Rectal smooth muscle tissue (tissue), 1 donor: ENCODE measurements at regions not wholly inside any gene's neighbourhood (a gene's known extent, or its start where the extent isn't known, plus 50 kb on each side); places are given as distances from the start of the nearest gene placed in this dataset.

Source experiments
- H3K27ac ChIP-seq: one replicate; pipeline ENCODE4 v1.7.0; 2013; ENCODE audit warnings: low read depth, low read length, inconsistent platforms
- H3K27me3 ChIP-seq: one replicate; pipeline ENCODE4 v1.7.0; 2013; ENCODE audit warnings: low read length; ENCODE audit not compliant: control insufficient read depth, insufficient read depth
- H3K36me3 ChIP-seq: one replicate; pipeline ENCODE4 v1.7.0; 2013; ENCODE audit warnings: low read length; ENCODE audit not compliant: control insufficient read depth, insufficient read depth
- H3K4me1 ChIP-seq: one replicate; pipeline ENCODE4 v1.7.0; 2013; ENCODE audit warnings: low read length; ENCODE audit not compliant: control insufficient read depth, insufficient read depth
- H3K4me3 ChIP-seq: one replicate; pipeline ENCODE4 v1.7.0; 2013; ENCODE audit warnings: low read length
- H3K9ac ChIP-seq: one replicate; pipeline ENCODE4 v1.7.0; 2013; ENCODE audit warnings: low read length

- no peak overlapping the region for H3K4me3 ChIP-seq
Measured at GRCh38 chr4:17082186-17082585, 183.7 kb upstream of the LDB2 start.

GRCh38 chr4:17081179-17081578, 182.7 kb upstream of the LDB2 start:
- H3K4me1 ChIP-seq: no peaks in the 10 kb centered on the region
- no peak overlapping the region for H3K27ac ChIP-seq
- H3K27me3 ChIP-seq: no peaks in the 10 kb centered on the region
- H3K4me3 ChIP-seq: no peak overlapping the region
- H3K36me3 ChIP-seq: no peaks in the 10 kb centered on the region
- H3K9ac ChIP-seq: no peak overlapping the region

More at GRCh38 chr4:17082186-17082585, 183.7 kb upstream of the LDB2 start:
- Histone ChIP-seq H3K9ac (no peak overlapping the region), H3K27ac (no peak overlapping the region), H3K36me3 (no peaks in the 10 kb centered on the region), H3K27me3 (no peaks in the 10 kb centered on the region), H3K4me1 (no peaks in the 10 kb centered on the region)

GRCh38 chr4:17077105-17077504, 178.7 kb upstream of the LDB2 start:
- no peak overlapping the region for H3K9ac ChIP-seq
- H3K27ac ChIP-seq: no peak overlapping the region
- no peak overlapping the region for H3K4me3 ChIP-seq
- H3K27me3 ChIP-seq: no peaks in the 10 kb centered on the region
- H3K4me1 ChIP-seq: no peaks in the 10 kb centered on the region
- no peaks in the 10 kb centered on the region for H3K36me3 ChIP-seq

DNA sequence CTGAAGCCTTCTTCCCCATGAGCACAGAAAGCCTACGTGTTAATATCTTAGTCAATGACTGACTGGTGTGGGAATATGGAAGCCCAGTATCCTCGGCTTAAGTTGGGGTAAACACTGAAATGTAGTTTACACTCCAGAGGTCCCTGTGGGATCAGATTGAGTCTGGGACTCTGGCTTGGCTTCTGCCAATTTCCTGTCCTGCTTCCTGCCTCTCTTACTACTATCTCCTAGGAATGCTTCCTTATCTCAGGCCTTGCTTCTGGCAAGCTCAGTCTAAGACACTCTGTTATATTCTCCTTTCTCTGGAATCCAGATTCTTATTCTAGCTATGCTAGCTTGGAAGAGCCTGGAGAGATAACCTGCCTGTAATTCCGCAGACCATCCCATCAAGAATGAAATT, 174.0 kb upstream of the LDB2 start:
- Histone ChIP-seq H3K36me3 (no peaks in the 10 kb centered on the region), H3K27ac (no peak overlapping the region), H3K4me1 (no peaks in the 10 kb centered on the region), H3K27me3 (no peaks in the 10 kb centered on the region), H3K9ac (no peak overlapping the region), H3K4me3 (no peak overlapping the region)

GRCh38 chr4:17068891-17069290, 170.4 kb upstream of the LDB2 start:
- H3K4me3 ChIP-seq: no peak overlapping the region
- H3K27me3 ChIP-seq: no peaks in the 10 kb centered on the region
- H3K36me3 ChIP-seq: no peaks in the 10 kb centered on the region
- H3K4me1 ChIP-seq: no peaks in the 10 kb centered on the region
- no peak overlapping the region for H3K27ac ChIP-seq
- no peak overlapping the region for H3K9ac ChIP-seq

DNA sequence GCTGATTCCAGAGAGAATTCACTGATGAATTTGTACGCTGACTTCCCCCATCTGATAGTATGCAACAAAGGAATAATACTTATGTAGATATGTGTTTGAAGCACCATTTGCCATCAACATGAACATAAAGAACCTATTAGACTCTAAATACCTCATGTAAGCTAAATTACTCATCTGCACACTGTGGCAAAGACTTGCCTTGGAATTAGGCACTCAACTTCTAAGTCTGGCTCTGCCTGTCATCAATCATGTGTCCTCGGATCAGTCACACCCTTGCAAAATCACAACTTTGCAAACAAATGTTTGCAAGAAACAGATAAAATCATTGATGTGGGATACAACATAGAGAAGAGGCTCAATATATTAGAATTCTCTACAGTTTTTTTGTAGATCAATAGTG, 169.9 kb upstream of the LDB2 start:
- Histone ChIP-seq H3K27me3 (no peaks in the 10 kb centered on the region), H3K36me3 (no peaks in the 10 kb centered on the region), H3K27ac (no peak overlapping the region), H3K4me3 (no peak overlapping the region), H3K9ac (no peak overlapping the region), H3K4me1 (no peaks in the 10 kb centered on the region)

DNA sequence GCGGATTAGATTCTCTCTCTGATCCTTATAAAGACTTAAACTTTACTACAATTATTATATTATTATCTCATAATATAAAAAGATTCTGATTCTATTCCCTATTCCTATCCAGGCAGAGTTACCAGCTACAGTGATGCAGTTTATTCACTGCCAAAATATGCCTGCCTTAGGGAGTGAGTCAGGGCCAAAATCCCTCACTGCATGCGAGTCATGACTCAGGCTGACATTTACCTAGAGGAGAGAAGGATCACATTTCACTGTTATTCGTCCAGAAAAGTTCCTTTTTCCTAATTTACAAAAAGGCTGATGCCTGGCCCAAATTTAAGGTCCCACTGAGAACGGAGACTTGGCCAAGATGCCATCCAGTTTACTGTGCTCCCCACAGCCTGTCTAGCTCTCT, 168.5 kb upstream of the LDB2 start:
- Histone ChIP-seq H3K9ac (no peak overlapping the region), H3K4me3 (no peak overlapping the region), H3K27ac (no peak overlapping the region), H3K4me1 (no peaks in the 10 kb centered on the region), H3K36me3 (no peaks in the 10 kb centered on the region), H3K27me3 (no peaks in the 10 kb centered on the region)

- H3K27ac ChIP-seq: no peak overlapping the region
- H3K9ac ChIP-seq: no peak overlapping the region
- no peaks in the 10 kb centered on the region for H3K27me3 ChIP-seq
- H3K4me1 ChIP-seq: no peaks in the 10 kb centered on the region
- no peaks in the 10 kb centered on the region for H3K36me3 ChIP-seq
- H3K4me3 ChIP-seq: no peak overlapping the region
Measured at GRCh38 chr4:17066236-17066635, 167.8 kb upstream of the LDB2 start.

- Histone ChIP-seq H3K27ac (no peak overlapping the region), H3K9ac (no peak overlapping the region), H3K4me1 (no peaks in the 10 kb centered on the region), H3K36me3 (no peaks in the 10 kb centered on the region), H3K27me3 (no peaks in the 10 kb centered on the region), H3K4me3 (no peak overlapping the region)
Measured at GRCh38 chr4:17065821-17066220, 167.4 kb upstream of the LDB2 start.

GRCh38 chr4:17064959-17065358, 166.5 kb upstream of the LDB2 start:
- Histone ChIP-seq H3K9ac (no peak overlapping the region), H3K4me1 (no peaks in the 10 kb centered on the region), H3K27me3 (no peaks in the 10 kb centered on the region), H3K27ac (no peak overlapping the region), H3K36me3 (no peaks in the 10 kb centered on the region), H3K4me3 (no peak overlapping the region)

DNA sequence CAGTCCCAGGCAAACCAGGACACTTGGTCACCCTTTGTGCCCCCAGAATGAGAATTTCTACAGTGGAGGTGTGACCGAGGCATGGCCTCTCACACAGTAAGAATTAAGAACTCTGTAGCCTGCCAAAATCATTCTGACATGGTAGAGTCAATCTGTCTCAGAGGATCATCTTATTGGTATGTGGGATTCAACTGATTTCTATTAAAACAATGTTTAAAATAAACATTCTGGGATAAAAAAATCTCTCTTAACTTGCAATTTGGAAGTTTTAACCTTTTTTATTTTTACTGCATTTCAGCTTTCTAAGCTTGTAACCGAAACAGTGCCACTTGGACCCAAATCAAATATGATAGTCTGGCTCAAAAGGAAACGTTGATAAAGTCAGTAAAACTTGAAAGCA, 165.4 kb upstream of the LDB2 start:
- Histone ChIP-seq H3K9ac (no peak overlapping the region), H3K36me3 (no peaks in the 10 kb centered on the region), H3K27ac (no peak overlapping the region), H3K4me3 (no peak overlapping the region), H3K4me1 (no peaks in the 10 kb centered on the region), H3K27me3 (no peaks in the 10 kb centered on the region)

- H3K27ac ChIP-seq: no peak overlapping the region
Measured at GRCh38 chr4:17060230-17060629, 161.8 kb upstream of the LDB2 start.

DNA sequence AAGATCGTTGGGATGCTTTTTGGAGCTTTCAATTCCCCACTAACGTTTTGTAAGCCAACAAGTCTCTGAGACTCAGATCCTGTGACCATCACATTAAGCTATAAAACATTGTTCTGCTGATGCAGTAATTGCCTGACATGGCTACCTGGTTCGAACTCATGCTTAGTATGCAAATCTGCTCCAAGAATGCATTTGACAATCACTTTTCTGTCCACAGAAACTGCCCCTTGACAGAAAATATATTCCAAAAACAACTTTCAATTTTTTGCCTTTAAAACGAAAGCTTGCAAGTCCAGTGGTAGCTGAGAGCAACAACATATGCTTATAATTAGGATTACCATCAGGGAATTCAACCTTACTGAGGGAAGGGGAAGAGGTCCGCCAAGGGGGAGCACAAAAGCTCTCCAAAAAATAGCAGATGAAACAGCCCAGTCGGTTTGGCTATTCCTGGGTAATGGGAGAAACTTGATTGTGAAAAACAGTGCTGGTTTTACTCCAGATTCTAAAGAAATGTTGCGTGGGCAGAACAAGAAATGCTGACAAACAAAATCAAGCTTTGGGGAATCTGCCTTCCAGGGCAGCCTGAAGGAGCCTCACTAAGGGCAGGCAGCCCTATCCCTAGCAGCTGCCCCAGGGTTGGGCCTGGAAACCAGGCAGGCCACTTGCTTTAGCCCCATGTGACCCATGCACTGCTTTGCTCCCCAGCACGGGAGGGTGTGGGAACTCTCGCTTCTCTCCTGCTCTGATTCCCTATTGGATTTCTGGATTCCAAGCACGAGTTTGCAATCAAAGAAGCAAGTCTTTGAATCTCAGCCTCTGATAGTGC, 160.7 kb upstream of the LDB2 start:
- H3K4me1 ChIP-seq: no peaks in the 10 kb centered on the region
- H3K27ac ChIP-seq: no peak overlapping the region
- H3K36me3 ChIP-seq: no peaks in the 10 kb centered on the region
- H3K27me3 ChIP-seq: no peaks in the 10 kb centered on the region
- no peak overlapping the region for H3K9ac ChIP-seq
- no peak overlapping the region for H3K4me3 ChIP-seq

More at GRCh38 chr4:17060230-17060629, 161.8 kb upstream of the LDB2 start:
- Histone ChIP-seq H3K36me3 (no peaks in the 10 kb centered on the region), H3K27me3 (no peaks in the 10 kb centered on the region), H3K9ac (no peak overlapping the region), H3K4me1 (no peaks in the 10 kb centered on the region), H3K4me3 (no peak overlapping the region)
